ENCODE measurements at regions not wholly inside any gene's neighbourhood (a gene's known extent, or its start where the extent isn't known, plus 50 kb on each side); places are given as distances from the start of the nearest gene placed in this dataset.

GRCh38 chrX:112259375-112259774 is 176.8 kb upstream of the TRPC5 start:
- ATAC-seq, result no peak
- no peak for TF ChIP-seq ZNF70 (CRISPR knock-in tag; IDR thresholded peaks at IDR 0.05)
- no peak for TF ChIP-seq ESRRG (CRISPR knock-in tag; IDR thresholded peaks at IDR 0.05)
- no peak for TF ChIP-seq CSRNP3 (CRISPR knock-in tag; IDR thresholded peaks at IDR 0.05)
- no peak for TF ChIP-seq SNAI2 (CRISPR knock-in tag; IDR thresholded peaks at IDR 0.05)
- no peak for TF ChIP-seq TOX (CRISPR knock-in tag; IDR thresholded peaks at IDR 0.05; ENCODE audit: borderline replicate concordance)
- TF ChIP-seq GLIS3 (CRISPR knock-in tag; IDR thresholded peaks at IDR 0.05), result no peak
- TF ChIP-seq ISL1 (CRISPR knock-in tag; IDR thresholded peaks at IDR 0.05), result no peak
- no peak for TF ChIP-seq TCF4 (CRISPR knock-in tag; IDR thresholded peaks at IDR 0.05; ENCODE audit: borderline replicate concordance)
- no peak for TF ChIP-seq ZNF8 (CRISPR knock-in tag; IDR thresholded peaks at IDR 0.05)

- no peak for ATAC-seq
These were observed 172.3 kb upstream of the TRPC5 start for GRCh38 chrX:112254896-112255295.

GRCh38 chrX:112247714-112248113 is 165.1 kb upstream of the TRPC5 start:
- no peak for ATAC-seq
- TF ChIP-seq CSDC2 (CRISPR knock-in tag; IDR thresholded peaks at IDR 0.05) (no peak), OSR1 (CRISPR knock-in tag; IDR thresholded peaks at IDR 0.05) (no peak), ISL1 (CRISPR knock-in tag; IDR thresholded peaks at IDR 0.05) (no peak), ZNF70 (CRISPR knock-in tag; IDR thresholded peaks at IDR 0.05) (no peak), ZNF8 (CRISPR knock-in tag; IDR thresholded peaks at IDR 0.05) (no peak), PATZ1 (CRISPR knock-in tag; IDR thresholded peaks at IDR 0.05; ENCODE audit: borderline replicate concordance) (no peak), CSRNP3 (CRISPR knock-in tag; IDR thresholded peaks at IDR 0.05) (no peak), GLIS3 (CRISPR knock-in tag; IDR thresholded peaks at IDR 0.05) (no peak), TCF4 (CRISPR knock-in tag; IDR thresholded peaks at IDR 0.05; ENCODE audit: borderline replicate concordance) (no peak)

More at GRCh38 chrX:112254896-112255295, 172.3 kb upstream of the TRPC5 start:
- TF ChIP-seq ESRRG (CRISPR knock-in tag; IDR thresholded peaks at IDR 0.05) (no peak), ARNTL (CRISPR knock-in tag; IDR thresholded peaks at IDR 0.05; ENCODE audit: borderline replicate concordance, low read depth) (no peak), TSHZ2 (CRISPR knock-in tag; IDR thresholded peaks at IDR 0.05) (no peak), GLIS3 (CRISPR knock-in tag; IDR thresholded peaks at IDR 0.05) (no peak), ISL1 (CRISPR knock-in tag; IDR thresholded peaks at IDR 0.05) (no peak), ZNF70 (CRISPR knock-in tag; IDR thresholded peaks at IDR 0.05) (no peak), ZNF8 (CRISPR knock-in tag; IDR thresholded peaks at IDR 0.05) (no peak), ZFP30 (CRISPR knock-in tag; IDR thresholded peaks at IDR 0.05) (no peak), CREB5 (CRISPR knock-in tag; IDR thresholded peaks at IDR 0.05; ENCODE audit: low read depth) (no peak), CSRNP3 (CRISPR knock-in tag; IDR thresholded peaks at IDR 0.05) (no peak), PPARA (CRISPR knock-in tag; IDR thresholded peaks at IDR 0.05; ENCODE audit: borderline replicate concordance) (no peak), CSDC2 (CRISPR knock-in tag; IDR thresholded peaks at IDR 0.05) (no peak), ZFP3 (CRISPR knock-in tag; IDR thresholded peaks at IDR 0.05) (no peak), ZNF565 (CRISPR knock-in tag; conservative IDR thresholded peaks at IDR 0.05; ENCODE audit: low read depth) (no peak), OSR1 (CRISPR knock-in tag; IDR thresholded peaks at IDR 0.05) (no peak)

All from SK-N-SH treated with all-trans-retinoic acid at 6 μM for 48 hours (cell line).